ENCODE measurements at regions not wholly inside any gene's neighbourhood (a gene's known extent, or its start where the extent isn't known, plus 50 kb on each side); places are given as distances from the start of the nearest gene placed in this dataset.
"Not testable (repeated sequence)": the region's sequence is repeated elsewhere in the genome, so short reads cannot be mapped to it uniquely, and the experiment has no call there.

GRCh38 chr3:21995079-21995607 is 244.1 kb upstream of the ZNF385D start:
- no peak for FAIRE-seq

DNA sequence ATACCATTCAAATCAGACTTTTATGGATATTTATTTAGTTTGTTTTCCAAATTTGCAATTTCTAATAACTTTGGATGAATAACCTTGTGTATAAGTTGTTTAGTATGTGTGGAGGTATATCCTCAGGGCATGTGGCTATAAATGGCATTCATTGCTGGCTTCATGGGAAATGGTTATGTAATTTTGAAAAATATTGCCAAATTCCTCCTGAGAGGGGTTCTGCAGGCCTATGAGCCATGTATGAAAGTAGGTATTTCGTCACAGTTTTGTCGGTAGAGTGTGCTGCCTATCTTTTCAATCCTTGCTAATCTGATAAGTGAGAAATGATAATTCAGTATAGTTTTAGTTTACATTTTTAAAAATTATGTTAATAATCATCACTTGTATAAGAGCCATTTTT is 256.4 kb upstream of the ZNF385D start:
- no peak for FAIRE-seq

GRCh38 chr3:22010997-22011396 is 260.0 kb upstream of the ZNF385D start:
- FAIRE-seq: no peak

GRCh38 chr3:22012471-22012870 is 261.5 kb upstream of the ZNF385D start:
- FAIRE-seq: no peak

- no peak for FAIRE-seq
These were observed 262.6 kb upstream of the ZNF385D start for GRCh38 chr3:22013641-22014040.

DNA sequence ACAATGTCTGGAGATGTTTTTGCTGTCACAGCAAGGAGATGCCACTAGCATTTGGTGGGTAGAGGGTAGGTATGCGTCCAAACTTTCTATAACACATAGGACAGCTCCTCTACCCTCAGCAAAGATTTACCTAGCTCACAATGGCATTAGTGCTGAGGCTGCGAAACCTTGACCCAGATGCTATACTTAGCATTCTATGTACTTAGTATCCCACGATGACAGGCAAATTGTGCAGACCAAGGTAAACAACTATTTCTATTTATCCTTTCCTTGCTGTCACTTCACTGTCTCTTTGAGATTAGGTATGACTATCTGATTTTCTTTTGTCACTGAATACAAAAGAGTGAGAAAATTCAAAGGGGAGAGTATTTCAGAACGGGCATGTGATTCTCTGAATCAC is 265.2 kb upstream of the ZNF385D start:
- no peak for FAIRE-seq

DNA sequence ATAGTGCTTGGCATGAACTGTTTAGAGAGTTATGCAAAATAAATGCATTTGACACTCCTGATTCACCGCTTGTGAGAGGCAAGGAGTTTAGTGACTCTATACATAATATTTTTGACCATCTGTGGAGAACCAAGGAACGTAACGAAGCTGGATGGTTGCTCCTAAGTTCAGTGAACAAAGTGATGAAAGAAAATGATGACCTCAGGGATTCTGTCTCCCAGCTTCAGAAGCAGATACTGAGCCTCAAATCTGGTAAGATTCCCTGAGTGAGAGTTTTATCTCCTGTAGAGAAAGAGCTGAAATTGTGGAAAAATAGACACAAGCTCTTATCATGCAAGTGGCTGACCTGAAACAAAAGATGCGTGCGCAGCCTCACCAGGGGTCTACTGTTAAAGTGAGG is 273.6 kb upstream of the ZNF385D start:
- not testable (repeated sequence) for FAIRE-seq

- FAIRE-seq: no peak
These were observed 278.5 kb upstream of the ZNF385D start for GRCh38 chr3:22029480-22029879.

GRCh38 chr3:22039161-22039560 is 288.2 kb upstream of the ZNF385D start:
- FAIRE-seq: no peak

DNA sequence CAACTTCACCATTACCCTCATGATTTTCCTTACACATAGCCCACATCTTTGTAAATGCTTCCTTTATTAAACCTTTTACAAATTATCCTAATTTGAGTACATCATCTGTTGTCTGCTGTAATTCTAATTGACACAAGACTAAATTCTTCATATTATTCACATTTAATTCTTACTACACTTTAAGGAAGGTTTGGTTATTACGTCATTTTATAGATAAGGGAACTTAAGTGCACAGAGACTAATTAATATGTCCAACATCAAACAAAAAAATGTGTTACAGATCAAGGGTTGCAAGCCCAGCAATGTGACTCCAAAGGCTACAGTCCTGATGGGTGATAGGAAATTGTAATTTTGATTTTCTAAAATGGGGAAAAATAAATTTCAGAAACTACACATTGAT is 289.1 kb upstream of the ZNF385D start:
- FAIRE-seq: no peak

- FAIRE-seq: no peak
These were observed 294.9 kb upstream of the ZNF385D start for GRCh38 chr3:22045882-22046281.

GRCh38 chr3:22063500-22063899 is 312.5 kb upstream of the ZNF385D start:
- FAIRE-seq: no peak

- FAIRE-seq: no peak
These were observed 317.6 kb upstream of the ZNF385D start for GRCh38 chr3:22068619-22069018.

DNA sequence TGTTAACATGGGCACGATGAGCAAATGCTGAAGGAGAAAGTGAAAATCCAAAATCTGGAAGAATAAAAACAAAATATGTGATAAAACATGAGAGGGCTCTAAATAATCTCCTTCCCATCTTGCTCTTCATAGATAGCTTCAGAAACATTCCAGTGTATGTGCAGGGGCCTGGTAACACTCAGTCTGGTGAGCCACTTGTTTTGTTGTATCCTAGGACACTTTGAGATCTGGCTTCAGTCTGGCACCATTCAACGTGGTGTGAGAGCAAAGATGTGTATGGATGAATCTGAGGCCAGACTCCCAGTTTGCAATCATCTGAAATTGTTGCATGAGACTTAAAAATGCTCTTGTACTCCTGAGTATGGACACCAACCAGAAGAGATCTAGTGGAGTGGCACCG is 337.2 kb upstream of the ZNF385D start:
- no peak for FAIRE-seq

- FAIRE-seq: peak; percentile 39
These were observed 338.3 kb upstream of the ZNF385D start for GRCh38 chr3:22089284-22089683.

GRCh38 chr3:22091329-22091728 is 340.3 kb upstream of the ZNF385D start:
- no peak for FAIRE-seq

GRCh38 chr3:22098021-22098420 is 347.0 kb upstream of the ZNF385D start:
- FAIRE-seq: no peak

GRCh38 chr3:22101351-22101750 is 350.3 kb upstream of the ZNF385D start:
- FAIRE-seq: no peak

DNA sequence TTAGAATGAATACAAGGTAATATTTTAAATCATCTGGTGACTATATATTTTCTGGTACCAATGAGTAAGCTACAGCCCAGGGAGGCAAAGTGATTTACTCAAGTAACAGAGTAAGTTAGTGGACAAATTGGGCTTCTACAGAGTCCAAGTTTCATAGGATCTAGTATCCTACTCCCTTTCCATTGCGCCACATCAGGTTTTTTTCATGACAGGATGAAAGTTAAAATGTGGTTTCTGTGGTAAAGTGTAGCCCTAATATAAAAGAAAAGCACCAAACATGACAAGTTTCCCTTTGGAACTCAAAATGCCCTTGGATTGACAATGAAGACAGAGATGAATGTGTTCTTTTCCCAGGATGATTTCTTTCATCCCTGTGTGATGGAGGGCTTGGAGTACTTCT is 350.8 kb upstream of the ZNF385D start:
- no peak for FAIRE-seq

DNA sequence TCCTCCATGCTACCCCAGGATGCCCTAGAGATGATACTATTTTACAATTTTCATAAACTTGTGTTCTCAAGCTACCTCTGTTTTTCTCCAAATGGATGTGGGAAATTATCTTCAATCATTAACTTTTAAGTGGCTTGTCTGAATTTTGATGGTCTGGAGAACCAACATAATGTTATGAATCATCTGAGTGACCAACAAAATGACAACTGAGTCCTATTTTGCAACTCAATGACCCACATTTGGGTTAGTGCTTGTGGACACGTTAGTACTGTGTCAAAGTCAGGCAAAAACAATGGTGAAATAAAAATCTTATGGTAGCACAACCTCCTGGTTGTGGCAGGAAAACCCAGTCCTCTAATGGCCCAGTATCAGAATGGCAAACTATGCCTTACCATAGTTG is 352.4 kb upstream of the ZNF385D start:
- no peak for FAIRE-seq

DNA sequence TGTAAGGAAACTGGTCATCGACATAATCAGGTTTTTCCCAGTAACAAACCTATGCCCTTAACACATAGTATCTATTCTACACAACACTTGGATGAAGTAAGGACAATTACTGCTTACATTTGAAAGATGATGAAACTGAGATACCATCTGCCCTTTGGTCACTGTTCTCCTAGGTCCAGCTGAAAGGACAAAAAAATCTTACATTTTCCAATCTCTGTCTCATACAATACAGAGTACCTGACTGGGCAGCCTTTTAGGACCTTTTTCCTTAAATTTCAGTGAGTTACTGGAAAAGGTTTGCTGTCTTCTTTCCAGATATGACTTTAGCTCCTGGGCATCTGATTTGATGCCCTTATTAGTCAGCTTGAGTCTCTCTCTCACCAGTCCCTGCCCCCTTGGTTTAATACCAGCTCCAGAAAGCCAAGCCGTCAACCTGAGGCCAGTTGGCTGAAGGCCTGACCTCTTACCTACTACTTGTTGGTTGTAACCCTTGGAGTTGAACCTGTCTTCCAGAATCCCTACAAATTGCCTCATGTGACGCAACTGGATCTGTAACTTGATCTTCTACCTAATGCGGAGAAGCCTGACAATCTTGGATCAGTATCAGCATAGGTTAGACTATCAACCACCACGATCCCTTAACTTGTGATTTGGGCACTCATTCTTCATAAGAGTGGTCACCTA is 355.3 kb upstream of the ZNF385D start:
- FAIRE-seq: no peak

- no peak for FAIRE-seq
These were observed 360.2 kb upstream of the ZNF385D start for GRCh38 chr3:22111226-22111625.

GRCh38 chr3:22113453-22113852 is 362.4 kb upstream of the ZNF385D start:
- no peak for FAIRE-seq

GRCh38 chr3:22115581-22115980 is 364.6 kb upstream of the ZNF385D start:
- no peak for FAIRE-seq

DNA sequence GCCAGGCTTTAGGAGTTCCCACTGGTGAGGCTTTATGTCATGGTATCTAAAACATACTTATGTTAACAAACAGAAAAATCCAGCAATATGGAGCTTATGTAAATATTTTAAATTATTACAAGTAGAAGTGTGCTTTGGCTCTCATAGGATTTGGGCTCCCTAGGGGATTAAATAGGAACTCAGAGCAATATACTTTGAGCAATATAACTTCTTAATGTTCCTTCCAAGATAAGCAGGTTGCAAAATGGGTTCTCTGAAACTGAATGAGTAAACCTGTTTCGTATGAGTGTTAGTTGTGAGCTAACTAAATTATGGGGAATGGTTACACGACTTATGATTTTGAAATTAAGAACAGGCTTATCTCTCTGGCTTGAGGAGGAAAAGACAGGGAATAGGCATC is 366.1 kb upstream of the ZNF385D start:
- no peak for FAIRE-seq
